GM12872 (cell line): ENCODE measurements at regions not wholly inside any gene's neighbourhood (a gene's known extent, or its start where the extent isn't known, plus 50 kb on each side); places are given as distances from the start of the nearest gene placed in this dataset.

Experiments used
- TF ChIP-seq, protein P1 (sequence below): IDR thresholded peaks from 3 replicates; pipeline ENCODE4 v1.5.1; 2011; ENCODE audit warnings: low read depth, mild to moderate bottlenecking, low read length, moderate library complexity; ENCODE audit not compliant: insufficient read depth

DNA sequence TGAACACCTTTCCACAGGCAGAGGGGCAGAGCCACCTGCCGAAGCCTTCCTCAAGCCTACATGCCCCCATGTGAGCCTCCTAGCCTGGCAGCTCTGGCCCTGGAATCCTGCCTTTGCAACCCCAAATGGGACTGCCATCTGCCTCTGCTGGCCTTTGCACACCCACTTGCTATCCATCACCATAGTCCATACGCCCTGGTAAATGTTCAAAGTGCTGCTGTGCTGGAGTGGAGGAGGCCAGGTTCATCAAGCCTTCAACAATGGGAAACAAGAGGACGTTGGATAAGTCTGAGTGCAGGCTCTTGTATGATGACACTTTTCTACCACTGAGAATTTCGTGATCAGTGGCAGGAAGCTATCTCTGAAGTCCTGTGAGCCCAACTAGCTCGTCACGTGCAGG, 159.8 kb downstream of the MED10 start:
- TF ChIP-seq, protein P1, sequence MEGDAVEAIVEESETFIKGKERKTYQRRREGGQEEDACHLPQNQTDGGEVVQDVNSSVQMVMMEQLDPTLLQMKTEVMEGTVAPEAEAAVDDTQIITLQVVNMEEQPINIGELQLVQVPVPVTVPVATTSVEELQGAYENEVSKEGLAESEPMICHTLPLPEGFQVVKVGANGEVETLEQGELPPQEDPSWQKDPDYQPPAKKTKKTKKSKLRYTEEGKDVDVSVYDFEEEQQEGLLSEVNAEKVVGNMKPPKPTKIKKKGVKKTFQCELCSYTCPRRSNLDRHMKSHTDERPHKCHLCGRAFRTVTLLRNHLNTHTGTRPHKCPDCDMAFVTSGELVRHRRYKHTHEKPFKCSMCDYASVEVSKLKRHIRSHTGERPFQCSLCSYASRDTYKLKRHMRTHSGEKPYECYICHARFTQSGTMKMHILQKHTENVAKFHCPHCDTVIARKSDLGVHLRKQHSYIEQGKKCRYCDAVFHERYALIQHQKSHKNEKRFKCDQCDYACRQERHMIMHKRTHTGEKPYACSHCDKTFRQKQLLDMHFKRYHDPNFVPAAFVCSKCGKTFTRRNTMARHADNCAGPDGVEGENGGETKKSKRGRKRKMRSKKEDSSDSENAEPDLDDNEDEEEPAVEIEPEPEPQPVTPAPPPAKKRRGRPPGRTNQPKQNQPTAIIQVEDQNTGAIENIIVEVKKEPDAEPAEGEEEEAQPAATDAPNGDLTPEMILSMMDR, result no peak

DNA sequence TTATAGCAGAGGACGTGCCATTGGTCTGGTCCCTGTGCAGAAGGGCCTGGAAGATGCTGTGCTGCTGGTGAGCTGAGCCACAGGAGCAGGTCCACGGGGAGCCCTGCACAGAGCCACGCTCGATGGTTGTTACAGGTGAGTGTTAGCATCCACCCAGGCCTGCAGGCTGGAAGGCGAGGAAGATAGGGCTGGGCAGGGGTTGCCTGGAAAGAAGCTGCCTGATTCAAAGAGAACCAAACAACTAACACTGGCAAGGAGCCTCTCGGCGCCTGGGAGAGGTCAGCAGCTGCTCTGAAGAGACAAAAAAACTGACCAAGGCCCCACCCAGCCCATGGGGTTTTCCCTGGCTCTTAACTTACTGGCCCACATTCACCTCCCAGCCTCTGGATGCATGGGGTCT, 160.2 kb downstream of the MED10 start:
- TF ChIP-seq, protein P1, result no peak

DNA sequence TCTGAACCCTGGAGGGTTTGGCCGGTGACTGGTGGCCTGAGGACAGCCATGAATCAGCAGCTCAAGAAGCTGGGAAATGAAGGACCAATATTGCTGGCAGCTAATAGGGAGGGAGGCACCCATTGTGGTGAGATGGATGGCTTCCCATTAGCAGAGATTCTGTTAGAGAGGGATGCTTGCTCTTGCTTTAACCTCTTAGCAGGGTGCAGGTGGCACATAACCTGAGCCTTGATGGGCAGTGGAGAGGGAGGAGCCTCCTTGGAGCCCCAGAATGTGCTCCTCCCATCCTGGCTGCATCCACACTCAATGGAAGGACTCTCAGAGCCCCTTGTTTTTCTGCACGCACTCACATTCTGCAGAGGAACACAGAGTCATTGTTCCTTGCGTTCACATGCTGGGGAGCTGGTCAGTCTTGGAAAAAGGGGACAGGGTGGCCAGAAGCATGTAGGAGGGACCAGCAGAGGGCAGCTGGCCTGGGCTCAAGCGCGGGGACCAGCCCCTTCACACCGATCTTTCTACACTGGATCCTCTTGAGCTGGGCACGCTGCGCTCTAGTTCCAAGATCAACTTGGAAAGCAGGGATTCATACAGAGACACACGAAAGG, 161.8 kb downstream of the MED10 start:
- TF ChIP-seq, protein P1, result no peak

DNA sequence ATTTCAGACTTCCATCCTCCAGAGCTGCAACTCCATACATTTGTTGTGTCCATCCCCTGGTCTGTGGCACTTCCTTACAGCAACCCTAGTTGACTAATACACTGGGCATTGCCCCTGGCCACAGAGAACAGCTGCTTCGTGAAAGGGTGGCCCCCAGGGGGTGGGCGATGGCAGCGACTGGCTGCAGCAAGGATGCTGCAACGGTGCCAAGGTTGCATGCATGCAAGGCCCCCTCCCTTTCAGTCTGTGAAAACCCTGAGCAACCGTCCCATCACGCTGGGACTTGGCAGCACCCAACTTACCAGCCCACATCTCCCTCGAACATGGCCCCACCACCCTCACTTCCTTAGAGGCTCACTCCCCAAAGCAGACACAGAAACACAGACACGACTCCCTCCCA, 162.5 kb downstream of the MED10 start:
- TF ChIP-seq, protein P1, result no peak

DNA sequence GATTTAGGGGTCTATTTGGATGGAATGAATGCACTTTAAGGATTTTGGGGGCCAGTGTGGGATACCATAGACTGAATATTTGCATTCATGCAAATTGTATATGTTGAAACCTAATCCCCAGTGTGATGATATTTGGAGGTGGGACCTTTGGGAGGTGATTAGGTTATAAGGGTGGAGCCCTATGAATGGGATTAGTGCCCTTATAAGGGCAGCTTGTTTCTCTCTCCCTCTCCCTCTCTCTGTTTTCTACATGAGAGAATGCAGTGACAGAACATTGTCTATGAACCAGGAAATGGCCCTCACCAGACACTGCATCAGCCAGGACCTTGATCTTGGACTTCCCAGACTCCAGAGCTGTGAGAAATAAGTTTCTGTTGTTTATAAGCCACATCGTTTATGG, 166.1 kb downstream of the MED10 start:
- TF ChIP-seq, protein P1, result no peak

DNA sequence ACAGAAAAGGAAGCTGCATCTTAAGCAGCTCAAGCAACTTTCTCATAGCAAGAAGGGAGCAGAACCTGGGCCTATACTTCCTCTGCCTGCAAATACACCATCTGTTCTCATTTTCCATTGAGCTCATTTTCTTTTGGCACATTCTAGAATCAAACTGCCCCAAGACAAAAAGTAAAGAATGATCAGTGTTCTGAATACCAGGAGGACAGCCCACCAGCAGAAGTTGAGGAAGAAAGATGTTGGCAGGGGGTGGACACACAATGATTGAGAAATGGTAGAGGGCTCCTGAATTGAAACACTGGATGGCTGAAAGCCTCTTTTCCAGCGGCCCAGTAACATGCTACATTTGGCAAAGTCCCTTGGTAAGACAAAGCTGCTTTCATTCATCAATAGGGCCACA, 171.8 kb downstream of the MED10 start:
- TF ChIP-seq, protein P1, result no peak

DNA sequence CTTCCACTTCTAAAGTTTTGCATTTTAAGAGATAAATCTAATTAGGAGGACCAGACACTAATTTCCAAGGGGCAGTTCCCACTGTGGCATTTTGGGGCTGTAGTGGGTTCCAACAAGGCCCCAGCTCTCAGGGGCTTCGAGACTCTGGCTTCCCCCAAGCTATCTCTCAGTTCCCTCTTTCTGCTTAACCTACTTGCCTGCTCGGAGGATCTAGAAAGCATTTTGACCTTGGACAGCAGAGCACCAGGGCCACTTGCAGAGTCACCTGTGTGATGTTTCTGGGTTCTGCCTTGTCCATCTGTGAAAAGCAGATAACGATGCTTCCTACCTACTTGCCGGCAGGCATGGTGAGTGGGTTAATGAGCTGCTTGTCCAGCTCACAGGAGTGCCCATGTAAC, 175.4 kb downstream of the MED10 start:
- TF ChIP-seq, protein P1, result no peak
